CD8-positive, alpha-beta memory T cell (primary cell): ENCODE measurements at regions not wholly inside any gene's neighbourhood (a gene's known extent, or its start where the extent isn't known, plus 50 kb on each side); places are given as distances from the start of the nearest gene placed in this dataset.

Experiments used
- CTCF ChIA-PET: fragments of 350-600 bp; sonication (Branson Sonifier 250); formaldehyde crosslinking; loops from one replicate; lab custom pipeline; 2021; ENCODE audit warnings: antibody characterized with exemption; lab: Charles Lee
- POLR2A ChIA-PET: fragments of 350-600 bp; sonication (Branson Sonifier 250); formaldehyde crosslinking; loops from one replicate; lab custom pipeline; 2021; ENCODE audit warnings: antibody characterized with exemption; lab: Charles Lee
- DNase-seq, 5 donors: peaks; one replicate each; pipeline versions ENCODE4 v3.0.0 to v3.0.0-alpha.2; 2020 to 2022; ENCODE audit warnings: mixed read lengths in 1 of 5
- H3K27ac ChIP-seq: one replicate; pipeline ENCODE4 v1.7.0; 2013; ENCODE audit warnings: low read depth, mild to moderate bottlenecking, low read length, moderate library complexity
- H3K27me3 ChIP-seq: 2 replicates; pipeline ENCODE4 v1.7.0; 2013; ENCODE audit warnings: low read length, mild to moderate bottlenecking; ENCODE audit not compliant: insufficient read depth, poor library complexity, severe bottlenecking
- H3K36me3 ChIP-seq: 2 replicates; pipeline ENCODE4 v1.7.0; 2013; ENCODE audit warnings: mild to moderate bottlenecking, low read length, moderate library complexity; ENCODE audit not compliant: insufficient read depth
- H3K4me1 ChIP-seq: 2 replicates; pipeline ENCODE4 v1.7.0; 2013; ENCODE audit warnings: mild to moderate bottlenecking, low read length, moderate library complexity; ENCODE audit not compliant: insufficient read depth
- H3K4me3 ChIP-seq: 2 replicates; pipeline ENCODE4 v1.7.0; 2013; ENCODE audit warnings: mild to moderate bottlenecking, low read length
- H3K9me3 ChIP-seq: 2 replicates; pipeline ENCODE4 v1.7.0; 2013; ENCODE audit warnings: mild to moderate bottlenecking, low read length
- H3K27ac Mint-ChIP-seq, 8 donors: one replicate each; pipeline ENCODE4 v1.8.0; 2020 to 2021; ENCODE audit warnings: mixed read lengths in 8 of 8, mild to moderate bottlenecking in 6 of 8, inconsistent platforms in 3 of 8, moderate library complexity in 3 of 8
- H3K27me3 Mint-ChIP-seq, 2 donors: one replicate each; pipeline ENCODE4 v1.8.0; 2020 to 2021; ENCODE audit warnings: mixed read lengths in 2 of 2, mild to moderate bottlenecking in 1 of 2, moderate library complexity in 1 of 2
- H3K36me3 Mint-ChIP-seq, 3 donors: one replicate each; pipeline ENCODE4 v1.8.0; 2020 to 2021; ENCODE audit warnings: mixed read lengths in 3 of 3, inconsistent platforms in 1 of 3, mild to moderate bottlenecking in 1 of 3
- H3K4me1 Mint-ChIP-seq, 3 donors: one replicate each; pipeline ENCODE4 v1.8.0; 2020 to 2021; ENCODE audit warnings: mixed read lengths in 3 of 3, inconsistent platforms in 1 of 3, mild to moderate bottlenecking in 1 of 3
- H3K4me3 Mint-ChIP-seq, 7 donors: one replicate each; pipeline ENCODE4 v1.8.0; 2020 to 2021; ENCODE audit warnings: mixed read lengths in 7 of 7, mild to moderate bottlenecking in 6 of 7, moderate library complexity in 4 of 7, inconsistent platforms in 2 of 7
- H3K9me3 Mint-ChIP-seq, 5 donors: one replicate each; pipeline ENCODE4 v1.8.0; 2020 to 2022; ENCODE audit warnings: mixed read lengths in 5 of 5, mild to moderate bottlenecking in 3 of 5, moderate library complexity in 2 of 5, inconsistent platforms in 1 of 5

DNA sequence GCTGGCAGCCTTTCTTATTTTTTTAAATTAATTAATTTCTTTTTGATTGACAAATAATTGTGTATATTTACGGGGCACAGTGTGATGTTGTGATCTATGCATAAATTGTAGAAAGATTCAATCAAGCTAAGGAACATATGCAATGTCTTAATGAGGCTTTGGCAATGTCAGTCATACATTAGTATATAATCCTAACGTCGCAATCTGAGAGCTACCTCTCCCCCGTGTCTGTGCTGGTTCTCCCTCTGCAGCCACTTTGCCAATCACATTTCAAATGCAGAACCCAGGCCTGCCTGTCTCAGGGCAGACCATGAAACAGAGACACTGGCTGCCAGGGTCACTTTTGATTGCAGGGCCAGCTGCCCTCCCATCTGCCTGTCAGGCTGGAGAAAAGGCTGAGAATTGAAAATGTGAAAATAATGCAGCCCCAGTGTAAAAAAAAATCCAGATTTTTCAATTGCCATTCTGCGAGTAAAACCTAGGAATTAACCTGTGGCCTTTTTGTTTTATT lies 56.3 kb downstream of the SLC24A2 start:
- Mint-ChIP-seq H3K27ac (no peak overlapping the region), H3K27me3 (peaks cover 3 to 10% of the 10 kb centered on the region in 2 donors), H3K4me3 (no peak overlapping the region), H3K36me3 (no peaks in the 10 kb centered on the region), H3K9me3 (peaks cover 0 to 5% (median 0%) of the 10 kb centered on the region in 5 donors), H3K4me1 (no peaks in the 10 kb centered on the region)
- POLR2A ChIA-PET: interaction anchor here (0.7 kb wide), 1 partner anchor 95 kb away, joined by 3 read pairs; no protein-coding TSS in a partner anchor
- no peak overlapping the region for H3K27ac ChIP-seq
- CTCF ChIA-PET: no interaction called here
- no peaks in the 10 kb centered on the region for H3K27me3 ChIP-seq
- DNase-seq: no peak
- no peaks in the 10 kb centered on the region for H3K36me3 ChIP-seq
- H3K4me3 ChIP-seq: no peak overlapping the region
- no peaks in the 10 kb centered on the region for H3K4me1 ChIP-seq
- H3K9me3 ChIP-seq: no peaks in the 10 kb centered on the region

DNA sequence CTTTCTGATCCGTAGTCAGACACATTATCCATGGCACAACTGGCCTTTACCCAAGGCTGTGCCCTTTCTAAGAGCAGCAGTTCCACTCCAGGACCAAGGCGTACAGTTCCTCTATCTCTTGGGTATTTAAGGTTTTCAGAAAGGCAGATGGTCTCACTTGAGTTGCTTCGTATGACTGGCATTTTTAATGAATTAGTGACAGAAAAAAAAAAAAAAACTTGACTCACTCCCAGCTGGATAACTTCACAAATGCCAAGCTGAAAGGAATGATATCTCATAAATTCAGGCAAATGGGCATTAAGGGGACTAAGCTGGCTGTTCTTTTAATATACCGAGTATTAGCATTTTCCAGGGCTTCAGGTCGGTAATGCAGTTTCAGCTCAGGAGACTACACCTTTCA lies 60.7 kb downstream of the SLC24A2 start:
- Mint-ChIP-seq H3K4me3 (no peak overlapping the region), H3K36me3 (no peaks in the 10 kb centered on the region), H3K27ac (no peak overlapping the region), H3K9me3 (no peaks in the 10 kb centered on the region), H3K27me3 (peaks cover 0 to 3% of the 10 kb centered on the region in 2 donors), H3K4me1 (no peaks in the 10 kb centered on the region)
- CTCF ChIA-PET: no interaction called here
- H3K4me3 ChIP-seq: no peak overlapping the region
- H3K4me1 ChIP-seq: no peaks in the 10 kb centered on the region
- POLR2A ChIA-PET: no interaction called here
- no peaks in the 10 kb centered on the region for H3K27me3 ChIP-seq
- H3K27ac ChIP-seq: no peak overlapping the region
- no peak for DNase-seq
- H3K9me3 ChIP-seq: no peaks in the 10 kb centered on the region
- H3K36me3 ChIP-seq: no peaks in the 10 kb centered on the region

GRCh38 chr9:19725970-19726369 lies 62.9 kb downstream of the SLC24A2 start:
- POLR2A ChIA-PET: no interaction called here

GRCh38 chr9:19720377-19720776 lies 68.5 kb downstream of the SLC24A2 start:
- H3K4me1 ChIP-seq: no peaks in the 10 kb centered on the region
- ChIA-PET POLR2A (no interaction called here), CTCF (no interaction called here)
- H3K27me3 ChIP-seq: no peaks in the 10 kb centered on the region
- Mint-ChIP-seq H3K4me1 (no peaks in the 10 kb centered on the region), H3K36me3 (no peaks in the 10 kb centered on the region), H3K27ac (no peak overlapping the region), H3K27me3 (peaks cover 0 to 3% of the 10 kb centered on the region in 2 donors), H3K9me3 (no peaks in the 10 kb centered on the region), H3K4me3 (no peak overlapping the region)
- H3K36me3 ChIP-seq: no peaks in the 10 kb centered on the region
- DNase-seq: no peak
- no peak overlapping the region for H3K4me3 ChIP-seq
- no peaks in the 10 kb centered on the region for H3K9me3 ChIP-seq
- H3K27ac ChIP-seq: no peak overlapping the region

More at GRCh38 chr9:19725970-19726369, 62.9 kb downstream of the SLC24A2 start:
- no peak overlapping the region for H3K27ac Mint-ChIP-seq
- H3K4me1 ChIP-seq: no peaks in the 10 kb centered on the region
- no peaks in the 10 kb centered on the region for H3K36me3 ChIP-seq
- H3K27me3 ChIP-seq: no peaks in the 10 kb centered on the region
- DNase-seq: no peak
- H3K36me3 Mint-ChIP-seq: no peaks in the 10 kb centered on the region
- no peak overlapping the region for H3K27ac ChIP-seq
- H3K4me3 Mint-ChIP-seq: no peak overlapping the region
- H3K4me1 Mint-ChIP-seq: no peaks in the 10 kb centered on the region
- CTCF ChIA-PET: no interaction called here
- no peaks in the 10 kb centered on the region for H3K9me3 ChIP-seq
- H3K4me3 ChIP-seq: no peak overlapping the region
- H3K9me3 Mint-ChIP-seq: no peaks in the 10 kb centered on the region
- H3K27me3 Mint-ChIP-seq: no peaks in the 10 kb centered on the region

GRCh38 chr9:19703702-19704101 lies 85.1 kb downstream of the SLC24A2 start:
- H3K36me3 Mint-ChIP-seq: no peaks in the 10 kb centered on the region
- DNase-seq: no peak
- H3K36me3 ChIP-seq: no peaks in the 10 kb centered on the region
- H3K9me3 ChIP-seq: no peaks in the 10 kb centered on the region
- H3K4me1 Mint-ChIP-seq: no peaks in the 10 kb centered on the region
- H3K27ac ChIP-seq: no peak overlapping the region
- POLR2A ChIA-PET: no interaction called here
- H3K4me1 ChIP-seq: no peaks in the 10 kb centered on the region
- no peak overlapping the region for H3K27ac Mint-ChIP-seq
- no peak overlapping the region for H3K4me3 Mint-ChIP-seq
- CTCF ChIA-PET: no interaction called here
- no peaks in the 10 kb centered on the region for H3K27me3 ChIP-seq
- peaks cover 0 to 3% (median 0%) of the 10 kb centered on the region in 5 donors for H3K9me3 Mint-ChIP-seq
- peaks cover 0 to 4% of the 10 kb centered on the region in 2 donors for H3K27me3 Mint-ChIP-seq
- H3K4me3 ChIP-seq: no peak overlapping the region

- POLR2A ChIA-PET: no interaction called here
- H3K4me1 ChIP-seq: no peaks in the 10 kb centered on the region
- no peak for DNase-seq
- H3K27ac Mint-ChIP-seq: no peak overlapping the region
- H3K27me3 ChIP-seq: no peaks in the 10 kb centered on the region
- H3K9me3 ChIP-seq: no peaks in the 10 kb centered on the region
- no peaks in the 10 kb centered on the region for H3K36me3 Mint-ChIP-seq
- no peaks in the 10 kb centered on the region for H3K36me3 ChIP-seq
- H3K9me3 Mint-ChIP-seq: no peaks in the 10 kb centered on the region
- CTCF ChIA-PET: no interaction called here
- no peak overlapping the region for H3K27ac ChIP-seq
- peaks cover 0 to 4% of the 10 kb centered on the region in 2 donors for H3K27me3 Mint-ChIP-seq
- H3K4me1 Mint-ChIP-seq: no peaks in the 10 kb centered on the region
- H3K4me3 Mint-ChIP-seq: no peak overlapping the region
- no peak overlapping the region for H3K4me3 ChIP-seq
Measured at GRCh38 chr9:19701991-19702390, 86.8 kb downstream of the SLC24A2 start.

GRCh38 chr9:19701274-19701673 lies 87.6 kb downstream of the SLC24A2 start:
- H3K9me3 Mint-ChIP-seq: no peaks in the 10 kb centered on the region
- H3K4me1 Mint-ChIP-seq: no peaks in the 10 kb centered on the region
- H3K27ac Mint-ChIP-seq: no peak overlapping the region
- H3K4me3 ChIP-seq: no peak overlapping the region
- ChIA-PET CTCF (no interaction called here), POLR2A (no interaction called here)
- no peak overlapping the region for H3K27ac ChIP-seq
- H3K4me3 Mint-ChIP-seq: no peak overlapping the region
- no peaks in the 10 kb centered on the region for H3K4me1 ChIP-seq
- H3K36me3 Mint-ChIP-seq: no peaks in the 10 kb centered on the region
- DNase-seq: no peak
- no peaks in the 10 kb centered on the region for H3K9me3 ChIP-seq
- no peaks in the 10 kb centered on the region for H3K27me3 ChIP-seq
- H3K27me3 Mint-ChIP-seq: peaks cover 0 to 4% of the 10 kb centered on the region in 2 donors
- H3K36me3 ChIP-seq: no peaks in the 10 kb centered on the region

GRCh38 chr9:19700699-19701098 lies 88.1 kb downstream of the SLC24A2 start:
- Mint-ChIP-seq H3K4me3 (no peak overlapping the region), H3K27ac (no peak overlapping the region), H3K36me3 (no peaks in the 10 kb centered on the region), H3K9me3 (no peaks in the 10 kb centered on the region), H3K27me3 (peaks cover 0 to 4% of the 10 kb centered on the region in 2 donors), H3K4me1 (no peaks in the 10 kb centered on the region)
- ChIA-PET CTCF (no interaction called here), POLR2A (no interaction called here)
- Histone ChIP-seq H3K9me3 (no peaks in the 10 kb centered on the region), H3K4me3 (no peak overlapping the region), H3K27ac (no peak overlapping the region), H3K36me3 (no peaks in the 10 kb centered on the region), H3K27me3 (no peaks in the 10 kb centered on the region), H3K4me1 (no peaks in the 10 kb centered on the region)
- DNase-seq: no peak

DNA sequence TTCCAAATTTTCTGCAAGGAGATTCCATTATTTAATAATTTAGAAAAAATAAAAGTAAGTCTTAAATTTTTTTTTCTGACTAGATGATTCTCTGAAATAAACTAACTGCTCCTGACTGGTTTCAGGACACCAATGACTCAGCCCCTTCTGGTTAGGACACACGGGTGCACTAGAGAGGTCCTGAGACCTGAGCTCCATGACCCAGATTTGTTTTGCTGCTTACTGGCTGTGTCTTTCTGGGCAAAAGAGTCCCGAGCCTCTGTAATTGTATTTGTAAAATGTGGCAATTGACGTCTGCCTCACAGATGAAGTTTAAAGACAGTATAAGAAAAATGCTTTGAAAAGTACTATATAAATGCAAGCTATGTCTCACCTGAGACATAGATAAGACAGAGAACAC lies 89.1 kb downstream of the SLC24A2 start:
- ChIA-PET POLR2A (no interaction called here), CTCF (no interaction called here)
- no peak for DNase-seq
- no peak overlapping the region for H3K27ac ChIP-seq
- H3K4me1 Mint-ChIP-seq: no peaks in the 10 kb centered on the region
- H3K9me3 ChIP-seq: no peaks in the 10 kb centered on the region
- no peaks in the 10 kb centered on the region for H3K4me1 ChIP-seq
- H3K27me3 Mint-ChIP-seq: peaks cover under 1 to 4% of the 10 kb centered on the region in 2 donors
- H3K4me3 ChIP-seq: no peak overlapping the region
- H3K36me3 Mint-ChIP-seq: no peaks in the 10 kb centered on the region
- no peak overlapping the region for H3K4me3 Mint-ChIP-seq
- no peak overlapping the region for H3K27ac Mint-ChIP-seq
- no peaks in the 10 kb centered on the region for H3K36me3 ChIP-seq
- H3K27me3 ChIP-seq: no peaks in the 10 kb centered on the region
- no peaks in the 10 kb centered on the region for H3K9me3 Mint-ChIP-seq
